Endothelial cell of umbilical vein (primary cell): ENCODE measurements at regions not wholly inside any gene's neighbourhood (a gene's known extent, or its start where the extent isn't known, plus 50 kb on each side); places are given as distances from the start of the nearest gene placed in this dataset.

Experiments
- BruUV-seq: library from RNA; stranded (reverse); fragments of 400-500 nt; replicated peaks from 2 replicates; lab custom pipeline; 2021; lab: Mats Ljungman, UMichigan
- CTCF ChIA-PET: fragments of 300-600, 350-600 bp; sonication (Branson Sonifier 250); formaldehyde crosslinking; loops from one replicate; lab custom pipeline; 2021; ENCODE audit warnings: antibody characterized with exemption, inconsistent platforms; lab: Charles Lee
- POLR2A ChIA-PET: fragments of 300-600, 350-600 bp; sonication (Branson Sonifier 250); formaldehyde crosslinking; loops from one replicate; lab custom pipeline; 2021; ENCODE audit warnings: antibody characterized with exemption, inconsistent platforms; lab: Charles Lee
- DNase-seq: peaks from one replicate; pipeline ENCODE4 v3.0.0-alpha.2; 2011; ENCODE audit warnings: low read depth, low spot score
- FAIRE-seq: peaks from 2 replicates; lab custom pipeline; 2011; peaks lifted over from hg19 to GRCh38; lab: Jason Lieb, UNC
- H2AFZ ChIP-seq: 2 replicates; pipeline ENCODE4 v1.6.0; 2012; ENCODE audit warnings: low read depth, low read length, control low read depth, inconsistent platforms
- H3K27ac ChIP-seq: 2 replicates; pipeline ENCODE4 v1.5.1; 2011; ENCODE audit warnings: low read depth, mild to moderate bottlenecking, control low read depth, low read length, moderate library complexity; ENCODE audit not compliant: insufficient read depth
- H3K27me3 ChIP-seq, 2 experiments: 2 replicates each; pipeline versions ENCODE4 v1.6.0 to v1.6.1; 2011; ENCODE audit warnings: low read length in 2 of 2, mixed read lengths in 1 of 2; ENCODE audit not compliant: control insufficient read depth in 2 of 2, insufficient read depth in 2 of 2
- H3K36me3 ChIP-seq, 2 experiments: 2 replicates in 1 of 2; 3 replicates in 1 of 2; pipeline ENCODE4 v1.5.1; 2011; ENCODE audit warnings: low read length in 2 of 2, mild to moderate bottlenecking in 1 of 2, moderate library complexity in 1 of 2; ENCODE audit not compliant: control insufficient read depth in 2 of 2, insufficient read depth in 2 of 2; ENCODE audit errors: extremely low read depth in 1 of 2
- H3K4me1 ChIP-seq: 3 replicates; pipeline ENCODE4 v1.5.1; 2011; ENCODE audit warnings: mild to moderate bottlenecking, low read length; ENCODE audit not compliant: control insufficient read depth, insufficient read depth; ENCODE audit errors: extremely low read depth
- H3K4me2 ChIP-seq: 2 replicates; pipeline ENCODE4 v1.6.1; 2011; ENCODE audit warnings: low read length, control low read depth, mixed read lengths; ENCODE audit not compliant: insufficient read depth
- H3K4me3 ChIP-seq, 3 experiments: fragments of 200-600 bp in 1 of 3; sonication (generic), shearing (Covaris generic) in 1 of 3; replicated peaks in 1 of 3; 2 replicates each; pipeline ENCODE4 v1.5.1; 2011 to 2016; ENCODE audit warnings: control low read depth in 3 of 3, low read length in 3 of 3, mild to moderate bottlenecking in 2 of 3, inconsistent platforms in 1 of 3, low read depth in 1 of 3, moderate library complexity in 1 of 3; ENCODE audit not compliant: insufficient read depth in 1 of 3
- H3K79me2 ChIP-seq: 2 replicates; pipeline ENCODE4 v1.6.0; 2012; ENCODE audit warnings: low read length, inconsistent platforms; ENCODE audit not compliant: control insufficient read depth, insufficient read depth
- H3K9ac ChIP-seq: replicated peaks from 2 replicates; pipeline ENCODE3; 2011; ENCODE audit warnings: low read length, control low read depth; ENCODE audit not compliant: insufficient read depth; ENCODE audit errors: extremely low read depth
- H3K9me1 ChIP-seq: replicated peaks from 3 replicates; pipeline ENCODE4 v1.6.0; 2011; ENCODE audit warnings: mild to moderate bottlenecking, low read length; ENCODE audit not compliant: control insufficient read depth, insufficient read depth; ENCODE audit errors: extremely low read depth
- H3K9me3 ChIP-seq: replicated peaks from 2 replicates; pipeline ENCODE4 v1.5.1; 2012; ENCODE audit warnings: low read length, inconsistent platforms; ENCODE audit not compliant: control insufficient read depth, insufficient read depth
- H4K20me1 ChIP-seq: replicated peaks from 2 replicates; pipeline ENCODE3; 2011; ENCODE audit warnings: mild to moderate bottlenecking, low read length; ENCODE audit not compliant: control insufficient read depth, insufficient read depth; ENCODE audit errors: extremely low read depth
- CTCF ChIP-seq, 2 donors: IDR thresholded peaks; 1 replicate in 1 of 2; 2 replicates in 1 of 2; pipeline ENCODE4 v1.5.1; 2011; ENCODE audit warnings: low read length in 2 of 2, mild to moderate bottlenecking in 2 of 2, moderate library complexity in 2 of 2, control low read depth in 1 of 2, inconsistent platforms in 1 of 2, low read depth in 1 of 2; ENCODE audit not compliant: insufficient read depth in 1 of 2; ENCODE audit errors: extremely low read depth in 1 of 2
- EZH2 ChIP-seq: IDR thresholded peaks from 2 replicates; pipeline ENCODE4 v1.6.1; 2012; ENCODE audit warnings: borderline replicate concordance, low read depth, mild to moderate bottlenecking, moderate library complexity, low read length, inconsistent platforms; ENCODE audit not compliant: severe bottlenecking
- JUN ChIP-seq: IDR thresholded peaks from 2 replicates; pipeline ENCODE4 v1.6.1; 2011; ENCODE audit warnings: borderline replicate concordance, low read depth; ENCODE audit not compliant: insufficient read length, insufficient read depth
- MAX ChIP-seq: IDR thresholded peaks from 2 replicates; pipeline ENCODE4 v1.6.1; 2011; ENCODE audit not compliant: insufficient read depth, insufficient read length
- POLR2A ChIP-seq: IDR thresholded peaks from 2 replicates; pipeline ENCODE4 v1.6.1; 2012; ENCODE audit warnings: low read depth, mild to moderate bottlenecking, control low read depth, low read length
- POLR2AphosphoS5 ChIP-seq: IDR thresholded peaks from 2 replicates; pipeline ENCODE4 v1.6.1; 2012; ENCODE audit warnings: low read depth, mild to moderate bottlenecking, control low read depth, low read length, moderate library complexity; ENCODE audit not compliant: insufficient read depth
- dilution Hi-C: fragments of 300-500 bp; cut with MboI; formaldehyde crosslinking; loops from one replicate; pipeline ENCODE4 v1.15.0; 2019; ENCODE audit warnings: low sequenced_read_pairs; ENCODE audit not compliant: extremely low pct_ligation_motif_present
- intact Hi-C: fragments of 100-400 bp; cut with micrococcal nuclease; formaldehyde crosslinking; loops from one replicate; pipeline ENCODE4 v1.10.0; 2022

GRCh38 chr3:165403666-165404065 is 207.5 kb upstream of the SLITRK3 start:
- no peaks in the 10 kb centered on the region for H4K20me1 ChIP-seq
- H3K9me3 ChIP-seq, result no peaks in the 10 kb centered on the region
- no peaks in the 10 kb centered on the region for H3K9me1 ChIP-seq
- H2AFZ ChIP-seq, result no peak overlapping the region
- H3K4me2 ChIP-seq, result no peak overlapping the region
- BruUV-seq, result no TSS peak
- dilution Hi-C loops (no loop called here), intact Hi-C loops (no loop called here)
- H3K9ac ChIP-seq, result no peak overlapping the region
- no peak for TF ChIP-seq EZH2
- DNase-seq, result no peak
- H3K4me3 ChIP-seq, result no peak overlapping the region
- FAIRE-seq, result no peak
- ChIA-PET CTCF (no interaction called here), POLR2A (no interaction called here)
- H3K4me1 ChIP-seq, result no peaks in the 10 kb centered on the region
- no peak overlapping the region for H3K27ac ChIP-seq
- no peaks in the 10 kb centered on the region for H3K36me3 ChIP-seq
- no peaks in the 10 kb centered on the region for H3K27me3 ChIP-seq
- H3K79me2 ChIP-seq, result no peaks in the 10 kb centered on the region

- Histone ChIP-seq H3K27ac (no peak overlapping the region), H3K36me3 (no peaks in the 10 kb centered on the region), H3K4me3 (no peak overlapping the region), H3K9me3 (peaks cover 4% of the 10 kb centered on the region), H3K27me3 (no peaks in the 10 kb centered on the region), H3K9me1 (no peaks in the 10 kb centered on the region), H3K4me1 (no peaks in the 10 kb centered on the region), H4K20me1 (no peaks in the 10 kb centered on the region), H3K9ac (no peak overlapping the region), H3K4me2 (no peak overlapping the region), H3K79me2 (no peaks in the 10 kb centered on the region), H2AFZ (no peak overlapping the region)
- dilution Hi-C loops (no loop called here), intact Hi-C loops (no loop called here)
- FAIRE-seq (no peak), DNase-seq (no peak)
- BruUV-seq, result no TSS peak
- POLR2A ChIA-PET, result no interaction called here
- TF ChIP-seq CTCF (IDR thresholded peaks at IDR 0.05; ENCODE audit: extremely low read depth in 1 of 2, insufficient read depth in 1 of 2, low read depth in 1 of 2, low read length in 2 of 2) (no peak), MAX (no peak), EZH2 (no peak), POLR2AphosphoS5 (no peak), JUN (no peak), POLR2A (no peak)
- CTCF ChIA-PET, result no interaction called here
Measured at GRCh38 chr3:165395188-165395587, 199.0 kb upstream of the SLITRK3 start.
